Neural progenitor cell (in vitro differentiated cells): ENCODE measurements at regions not wholly inside any gene's neighbourhood (a gene's known extent, or its start where the extent isn't known, plus 50 kb on each side); places are given as distances from the start of the nearest gene placed in this dataset.
"Not testable (repeated sequence)": the region's sequence is repeated elsewhere in the genome, so short reads cannot be mapped to it uniquely, and the experiment has no call there.

ENCODE experiments used
- DNase-seq: peaks from one replicate; pipeline ENCODE4 v3.0.0-alpha.2; 2016; ENCODE audit warnings: low spot score
- H2AFZ ChIP-seq: fragments of 200-600 bp; sonication (generic); replicated peaks from 2 replicates; pipeline ENCODE4 v1.6.1; 2016; ENCODE audit warnings: antibody characterized with exemption
- H3F3A ChIP-seq: fragments of 200-600 bp; sonication (generic); 2 replicates; pipeline ENCODE4 v1.6.1; 2016; ENCODE audit warnings: antibody characterized with exemption, low read depth
- H3K27ac ChIP-seq: fragments of 200-600 bp; sonication (generic); 2 replicates; pipeline ENCODE4 v1.5.1; 2016; ENCODE audit warnings: mild to moderate bottlenecking
- H3K27me3 ChIP-seq: fragments of 200-600 bp; sonication (generic); 2 replicates; pipeline ENCODE4 v1.6.1; 2016; ENCODE audit warnings: mild to moderate bottlenecking, moderate library complexity
- H3K36me3 ChIP-seq: fragments of 200-600 bp; sonication (generic); 2 replicates; pipeline ENCODE4 v1.5.1; 2016
- H3K4me1 ChIP-seq: fragments of 200-600 bp; sonication (generic); 2 replicates; pipeline ENCODE4 v1.6.1; 2016; ENCODE audit warnings: mixed run types
- H3K4me2 ChIP-seq: fragments of 200-600 bp; sonication (generic); 2 replicates; pipeline ENCODE4 v1.6.1; 2016
- H3K4me3 ChIP-seq: fragments of 200-600 bp; sonication (generic); 2 replicates; pipeline ENCODE4 v1.5.1; 2016
- H3K79me2 ChIP-seq: fragments of 200-600 bp; sonication (generic); 2 replicates; pipeline ENCODE4 v1.6.1; 2016; ENCODE audit warnings: low read depth
- H3K9ac ChIP-seq: fragments of 200-600 bp; sonication (generic); 2 replicates; pipeline ENCODE4 v1.6.1; 2016
- H3K9me3 ChIP-seq: fragments of 200-600 bp; sonication (generic); 2 replicates; pipeline ENCODE4 v1.5.1; 2016; ENCODE audit warnings: low read depth
- H4K20me1 ChIP-seq: fragments of 200-600 bp; sonication (generic); 2 replicates; pipeline ENCODE4 v1.6.1; 2016; ENCODE audit warnings: low read depth
- H3K27ac Mint-ChIP-seq: 3 replicates; pipeline ENCODE4 v1.8.0; 2021; ENCODE audit warnings: mixed read lengths
- H3K27me3 Mint-ChIP-seq: 2 replicates; pipeline ENCODE4 v1.8.0; 2022; ENCODE audit warnings: low read depth, mild to moderate bottlenecking, inconsistent platforms, moderate library complexity, mixed read lengths; ENCODE audit not compliant: insufficient read depth
- H3K36me3 Mint-ChIP-seq: 3 replicates; pipeline ENCODE4 v1.8.0; 2021; ENCODE audit warnings: mixed read lengths
- H3K4me1 Mint-ChIP-seq: 3 replicates; pipeline ENCODE4 v1.8.0; 2021; ENCODE audit warnings: mixed read lengths
- H3K4me3 Mint-ChIP-seq: 3 replicates; pipeline ENCODE4 v1.8.0; 2021; ENCODE audit warnings: mild to moderate bottlenecking, moderate library complexity, mixed read lengths
- H3K9me3 Mint-ChIP-seq: 3 replicates; pipeline ENCODE4 v1.8.0; 2020; ENCODE audit warnings: mixed read lengths
- EZH2 ChIP-seq: fragments of 200-600 bp; sonication (generic); IDR thresholded peaks from 2 replicates; pipeline ENCODE4 v1.6.1; 2017; ENCODE audit warnings: antibody characterized with exemption, mild to moderate bottlenecking, moderate library complexity
- EZH2phosphoT487 ChIP-seq: fragments of 200-600 bp; sonication (generic); IDR thresholded peaks from 2 replicates; pipeline ENCODE4 v1.6.1; 2017; ENCODE audit warnings: antibody characterized with exemption
- TF ChIP-seq, protein P1 (sequence below): fragments of 200-600 bp; sonication (generic); IDR thresholded peaks from 2 replicates; pipeline ENCODE4 v1.5.1; 2017; ENCODE audit warnings: antibody characterized with exemption, mild to moderate bottlenecking

DNA sequence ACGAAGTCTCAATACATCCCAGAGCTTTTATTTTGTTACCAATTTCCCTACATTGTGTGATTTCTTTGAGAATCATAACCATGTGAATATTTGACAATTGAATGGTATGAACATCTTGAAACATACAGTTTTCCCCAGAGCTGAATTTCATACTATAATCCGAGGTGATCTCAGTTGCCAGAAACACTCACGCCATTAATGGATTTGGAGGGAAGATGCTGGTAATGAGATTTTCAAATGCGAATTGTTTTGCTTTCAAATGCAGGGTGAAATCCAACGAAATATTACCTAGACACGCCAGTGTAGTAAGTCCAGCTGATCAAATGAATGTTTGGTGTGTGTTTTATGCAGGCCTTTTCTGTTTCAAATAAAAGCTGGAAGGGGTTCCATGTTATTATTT is 277.8 kb upstream of the CDH5 start:
- no peak overlapping the region for H3K9ac ChIP-seq
- H3K27me3 Mint-ChIP-seq: peaks cover 2% of the 10 kb centered on the region
- no peak overlapping the region for H3K4me3 Mint-ChIP-seq
- no peak for DNase-seq
- H3K27ac ChIP-seq: no peak overlapping the region
- no peaks in the 10 kb centered on the region for H3K9me3 ChIP-seq
- no peak for TF ChIP-seq EZH2
- TF ChIP-seq EZH2phosphoT487: no peak
- TF ChIP-seq, protein P1, sequence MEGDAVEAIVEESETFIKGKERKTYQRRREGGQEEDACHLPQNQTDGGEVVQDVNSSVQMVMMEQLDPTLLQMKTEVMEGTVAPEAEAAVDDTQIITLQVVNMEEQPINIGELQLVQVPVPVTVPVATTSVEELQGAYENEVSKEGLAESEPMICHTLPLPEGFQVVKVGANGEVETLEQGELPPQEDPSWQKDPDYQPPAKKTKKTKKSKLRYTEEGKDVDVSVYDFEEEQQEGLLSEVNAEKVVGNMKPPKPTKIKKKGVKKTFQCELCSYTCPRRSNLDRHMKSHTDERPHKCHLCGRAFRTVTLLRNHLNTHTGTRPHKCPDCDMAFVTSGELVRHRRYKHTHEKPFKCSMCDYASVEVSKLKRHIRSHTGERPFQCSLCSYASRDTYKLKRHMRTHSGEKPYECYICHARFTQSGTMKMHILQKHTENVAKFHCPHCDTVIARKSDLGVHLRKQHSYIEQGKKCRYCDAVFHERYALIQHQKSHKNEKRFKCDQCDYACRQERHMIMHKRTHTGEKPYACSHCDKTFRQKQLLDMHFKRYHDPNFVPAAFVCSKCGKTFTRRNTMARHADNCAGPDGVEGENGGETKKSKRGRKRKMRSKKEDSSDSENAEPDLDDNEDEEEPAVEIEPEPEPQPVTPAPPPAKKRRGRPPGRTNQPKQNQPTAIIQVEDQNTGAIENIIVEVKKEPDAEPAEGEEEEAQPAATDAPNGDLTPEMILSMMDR: no peak
- H4K20me1 ChIP-seq: no peaks in the 10 kb centered on the region
- H3K4me3 ChIP-seq: no peak overlapping the region
- no peaks in the 10 kb centered on the region for H3K27me3 ChIP-seq
- H2AFZ ChIP-seq: no peak overlapping the region
- H3K4me1 ChIP-seq: no peaks in the 10 kb centered on the region
- no peaks in the 10 kb centered on the region for H3K79me2 ChIP-seq
- no peaks in the 10 kb centered on the region for H3K36me3 ChIP-seq
- no peak overlapping the region for H3K4me2 ChIP-seq
- no peaks in the 10 kb centered on the region for H3K9me3 Mint-ChIP-seq
- H3F3A ChIP-seq: no peaks in the 10 kb centered on the region
- H3K27ac Mint-ChIP-seq: no peak overlapping the region
- H3K4me1 Mint-ChIP-seq: peaks cover 3% of the 10 kb centered on the region
- H3K36me3 Mint-ChIP-seq: no peaks in the 10 kb centered on the region

DNA sequence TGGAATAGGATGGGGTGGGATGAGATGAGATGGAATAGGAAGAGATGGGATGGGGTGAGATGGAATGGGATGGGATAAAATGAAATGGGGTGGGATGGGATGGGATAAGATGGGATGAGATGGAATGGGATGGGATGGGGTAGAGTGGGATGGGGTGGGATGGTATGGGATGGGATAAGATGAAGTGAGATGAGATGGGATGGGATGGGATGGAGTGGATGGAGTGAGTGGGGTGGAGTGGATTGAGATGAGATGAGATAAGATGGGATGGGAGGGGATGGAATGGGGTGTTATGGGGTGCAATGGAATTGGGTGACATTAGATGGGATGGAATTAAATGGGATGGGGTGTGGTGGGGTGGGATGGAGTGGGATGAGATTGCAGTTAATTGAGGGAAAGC is 279.2 kb upstream of the CDH5 start:
- Histone ChIP-seq H3K4me1 (no peaks in the 10 kb centered on the region), H3K4me3 (no peak overlapping the region), H3K9ac (no peak overlapping the region), H3K79me2 (no peaks in the 10 kb centered on the region), H3K27ac (no peak overlapping the region), H2AFZ (no peak overlapping the region), H3K9me3 (no peaks in the 10 kb centered on the region), H3K36me3 (no peaks in the 10 kb centered on the region), H3K4me2 (no peak overlapping the region), H4K20me1 (no peaks in the 10 kb centered on the region), H3F3A (no peaks in the 10 kb centered on the region), H3K27me3 (no peaks in the 10 kb centered on the region)
- no peak for TF ChIP-seq EZH2
- TF ChIP-seq, protein P1: no peak
- no peak for TF ChIP-seq EZH2phosphoT487
- no peak overlapping the region for H3K4me3 Mint-ChIP-seq
- no peaks in the 10 kb centered on the region for H3K9me3 Mint-ChIP-seq
- DNase-seq: no peak
- H3K4me1 Mint-ChIP-seq: peaks cover 3% of the 10 kb centered on the region
- no peak overlapping the region for H3K27ac Mint-ChIP-seq
- peaks cover 2% of the 10 kb centered on the region for H3K27me3 Mint-ChIP-seq
- no peaks in the 10 kb centered on the region for H3K36me3 Mint-ChIP-seq

DNA sequence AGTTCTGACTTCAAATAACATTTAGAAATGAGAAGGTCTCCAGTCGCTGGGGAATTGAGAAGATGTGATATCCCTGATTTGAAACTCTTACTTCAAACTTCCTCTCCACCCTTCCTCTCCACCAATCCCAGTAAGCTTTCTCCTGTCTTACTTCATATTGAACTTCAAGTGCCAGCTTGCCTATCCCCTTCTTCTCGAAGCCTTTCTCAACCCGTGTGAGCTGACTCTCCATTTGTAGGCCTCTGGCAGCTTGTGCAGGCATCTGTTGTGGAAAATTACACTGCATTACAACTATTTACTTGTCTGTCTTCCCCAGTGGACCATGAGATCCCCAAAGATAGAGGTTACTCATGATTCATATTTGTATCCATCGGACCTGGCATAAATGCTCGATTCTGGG is 280.8 kb upstream of the CDH5 start:
- Histone ChIP-seq H3K27me3 (no peaks in the 10 kb centered on the region), H3K9ac (no peak overlapping the region), H3F3A (no peaks in the 10 kb centered on the region), H3K27ac (no peak overlapping the region), H2AFZ (no peak overlapping the region), H4K20me1 (no peaks in the 10 kb centered on the region), H3K79me2 (no peaks in the 10 kb centered on the region), H3K4me3 (no peak overlapping the region), H3K4me1 (no peaks in the 10 kb centered on the region), H3K36me3 (no peaks in the 10 kb centered on the region), H3K4me2 (no peak overlapping the region), H3K9me3 (no peaks in the 10 kb centered on the region)
- Mint-ChIP-seq H3K27ac (peak overlapping the region; percentile 10), H3K27me3 (peaks cover 2% of the 10 kb centered on the region), H3K9me3 (no peaks in the 10 kb centered on the region), H3K4me3 (no peak overlapping the region), H3K4me1 (peaks cover 3% of the 10 kb centered on the region), H3K36me3 (no peaks in the 10 kb centered on the region)
- DNase-seq: no peak
- TF ChIP-seq EZH2 (no peak), EZH2phosphoT487 (no peak)
- TF ChIP-seq, protein P1: no peak

DNA sequence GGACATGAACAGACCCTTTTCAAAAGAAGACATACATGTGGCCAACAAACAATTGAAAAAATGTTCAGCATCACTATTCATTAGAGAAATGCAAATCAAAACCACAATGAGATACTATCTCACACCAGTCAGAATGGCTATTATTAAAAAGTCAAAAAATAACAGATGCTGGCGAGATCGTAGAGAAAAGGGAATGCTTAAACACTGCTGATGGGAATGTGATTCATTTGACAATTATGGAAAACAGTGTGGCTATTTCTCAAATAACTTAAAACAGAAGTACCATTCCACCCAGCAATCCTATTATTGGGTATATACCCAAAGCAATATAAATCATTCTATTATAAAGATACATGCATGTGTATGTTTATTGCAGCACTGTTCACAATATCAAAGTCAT is 281.8 kb upstream of the CDH5 start:
- not testable (repeated sequence) for H3K4me1 ChIP-seq, H3K4me2 ChIP-seq, H3K4me1 Mint-ChIP-seq, H3K36me3 ChIP-seq, H3K27ac Mint-ChIP-seq, H2AFZ ChIP-seq, DNase-seq, H3K27ac ChIP-seq, H3K79me2 ChIP-seq, H3F3A ChIP-seq, H3K4me3 Mint-ChIP-seq, H3K9ac ChIP-seq, H3K4me3 ChIP-seq, H3K36me3 Mint-ChIP-seq, H3K9me3 ChIP-seq, H3K27me3 Mint-ChIP-seq, H4K20me1 ChIP-seq, H3K27me3 ChIP-seq, H3K9me3 Mint-ChIP-seq
